Spleen (tissue), 11 donors: ENCODE measurements at regions not wholly inside any gene's neighbourhood (a gene's known extent, or its start where the extent isn't known, plus 50 kb on each side); places are given as distances from the start of the nearest gene placed in this dataset.
A peak's percentile ranks its signal among the peaks of the same experiment; 100 is the strongest.

Experiments
- DNase-seq: peaks from one replicate; pipeline ENCODE4 v3.0.0-alpha.2; 2020
- H3K27ac ChIP-seq, 8 donors: fragments of 200-600 bp; sonication (generic) in 7 of 8; 1 replicate in 4 of 8; 2 replicates in 4 of 8; pipeline versions ENCODE4 v1.5.0 to v1.8.0; 2016 to 2021; ENCODE audit warnings: inconsistent platforms in 4 of 8, mild to moderate bottlenecking in 4 of 8, moderate library complexity in 1 of 8
- H3K27me3 ChIP-seq, 7 donors: fragments of 200-600 bp; sonication (generic) in 6 of 7; replicated peaks in 1 of 7; 1 replicate in 4 of 7; 2 replicates in 3 of 7; pipeline versions ENCODE4 v1.5.0 to v1.8.0; 2016 to 2021; ENCODE audit warnings: inconsistent platforms in 3 of 7, mild to moderate bottlenecking in 1 of 7
- H3K36me3 ChIP-seq, 6 donors: fragments of 200-600 bp; sonication (generic) in 5 of 6; 1 replicate in 4 of 6; 2 replicates in 2 of 6; pipeline versions ENCODE4 v1.5.0 to v1.8.0; 2016 to 2021; ENCODE audit warnings: inconsistent platforms in 2 of 6
- H3K4me1 ChIP-seq, 6 donors: fragments of 200-600 bp; sonication (generic) in 5 of 6; 1 replicate in 3 of 6; 2 replicates in 3 of 6; pipeline versions ENCODE4 v1.5.0 to v1.8.0; 2016 to 2021; ENCODE audit warnings: inconsistent platforms in 3 of 6
- H3K4me3 ChIP-seq, 8 donors: fragments of 200-600 bp; sonication (generic) in 7 of 8; 1 replicate in 4 of 8; 2 replicates in 4 of 8; pipeline versions ENCODE4 v1.5.0 to v1.8.0; 2016 to 2021; ENCODE audit warnings: inconsistent platforms in 4 of 8, mild to moderate bottlenecking in 4 of 8, moderate library complexity in 2 of 8
- H3K9me3 ChIP-seq, 8 donors: fragments of 200-600 bp; sonication (generic) in 7 of 8; 1 replicate in 4 of 8; 2 replicates in 4 of 8; pipeline versions ENCODE4 v1.5.0 to v1.8.0; 2016 to 2021; ENCODE audit warnings: inconsistent platforms in 4 of 8
- CTCF ChIP-seq, 11 experiments: fragments of 200-600 bp in 7 of 11; fragments of 450-650 bp in 4 of 11; sonication (generic) in 4 of 11; IDR thresholded peaks in 8 of 11; conservative IDR thresholded peaks in 3 of 11; 1 replicate in 7 of 11; 2 replicates in 4 of 11; pipeline versions ENCODE4 v1.4.0 to v1.8.0; 2016 to 2021; ENCODE audit warnings: antibody characterized with exemption in 11 of 11, inconsistent platforms in 4 of 11, mild to moderate bottlenecking in 1 of 11
- POLR2A ChIP-seq, 3 donors: fragments of 450-650 bp; IDR thresholded peaks; one replicate each; pipeline ENCODE4 v1.5.1; 2017; ENCODE audit warnings: antibody characterized with exemption in 3 of 3, mild to moderate bottlenecking in 1 of 3
- POLR2AphosphoS5 ChIP-seq, 3 donors: sonication (generic); formaldehyde crosslinking; IDR thresholded peaks; one replicate each; pipeline ENCODE4 v1.5.1; 2017; ENCODE audit warnings: antibody characterized with exemption in 3 of 3
- WGBS, 5 donors: extraction: QIAGEN DNeasy Blood & Tissue Kit in 3 of 5; methylation state at CpG; one replicate each; pipeline versions ENCODE4 v1.1.5 to v1.1.7; 2013 to 2018; 5-methylcytosine and 5-hydroxymethylcytosine counted together
- intact Hi-C: fragments of 100-400 bp; cut with DNase I; formaldehyde crosslinking; loops from one replicate; pipeline ENCODE4 v1.15.0; 2023; ENCODE audit warnings: low total_unique reads
- donor health status: healthy with polysubstance abuse.
- donor health status: DM: no; HTN: no; CAD: no; lungs with moderate emphysema.
- donor health status: DM: no; HTN: no; CAD: no.
- donor health status: Bipolar disorder and iron deficiency.
- donor health status: healthy.
- donor health status: DM: no; HTN: no; CAD: no.
- donor health status: DM: yes; HTN: yes; CAD: no.

DNA sequence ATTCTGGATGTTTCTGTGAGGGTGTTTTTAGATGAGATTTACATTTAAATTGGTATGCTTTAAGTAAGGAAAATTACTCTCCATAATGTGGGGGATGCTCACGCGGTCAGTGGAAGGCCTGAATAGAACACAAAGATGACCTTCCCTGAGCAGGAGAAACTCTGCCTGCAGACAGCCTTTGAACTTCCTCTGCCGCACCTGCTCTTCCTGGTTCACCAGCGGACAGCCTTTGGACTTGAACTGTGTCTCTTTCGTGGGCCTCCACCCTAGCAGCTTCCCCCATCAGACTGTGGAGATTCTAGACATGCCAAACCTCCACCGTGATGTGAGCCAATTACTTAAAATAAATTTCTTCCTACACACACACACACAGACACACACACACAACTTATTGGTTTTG lies 210.7 kb downstream of the EFCAB11 start:
- no peaks in the 10 kb centered on the region for H3K36me3 ChIP-seq
- no peaks in the 10 kb centered on the region for H3K27me3 ChIP-seq
- intact Hi-C loops = no loop called here
- H3K4me1 ChIP-seq = no peaks in the 10 kb centered on the region
- no peak overlapping the region for H3K4me3 ChIP-seq
- TF ChIP-seq POLR2AphosphoS5 (IDR thresholded peaks at IDR 0.05) (no peak), POLR2A (IDR thresholded peaks at IDR 0.05) (no peak)
- DNase-seq = no peak
- peaks cover 0 to 25% (median 15%) of the 10 kb centered on the region in 8 donors for H3K9me3 ChIP-seq
- peak overlapping the region in 2 of 8 donors; percentile 32 to 59 for H3K27ac ChIP-seq
- WGBS, 5 donors = 64 to 89% (median 71%) methylated on average over 6 of the region's 6 CpGs

GRCh38 chr14:89740241-89740640 lies 214.3 kb downstream of the EFCAB11 start:
- intact Hi-C loops = no loop called here
- Histone ChIP-seq H3K9me3 (peaks cover 0 to 12% (median 4%) of the 10 kb centered on the region in 8 donors), H3K27me3 (no peaks in the 10 kb centered on the region), H3K27ac (no peak overlapping the region), H3K4me1 (peaks cover 0 to 7% (median 0%) of the 10 kb centered on the region in 6 donors), H3K4me3 (no peak overlapping the region), H3K36me3 (no peaks in the 10 kb centered on the region)
- no peak for DNase-seq
- TF ChIP-seq POLR2A (IDR thresholded peaks at IDR 0.05) = no peak
- TF ChIP-seq POLR2AphosphoS5 (IDR thresholded peaks at IDR 0.05) = no peak
- no peak for TF ChIP-seq CTCF (IDR thresholded peaks at IDR 0.05 in 8 of 11, conservative IDR thresholded peaks at IDR 0.05 in 3 of 11)
- WGBS, 5 donors = 85 to 93% (median 91%) methylated on average over 3 of the region's 3 CpGs

DNA sequence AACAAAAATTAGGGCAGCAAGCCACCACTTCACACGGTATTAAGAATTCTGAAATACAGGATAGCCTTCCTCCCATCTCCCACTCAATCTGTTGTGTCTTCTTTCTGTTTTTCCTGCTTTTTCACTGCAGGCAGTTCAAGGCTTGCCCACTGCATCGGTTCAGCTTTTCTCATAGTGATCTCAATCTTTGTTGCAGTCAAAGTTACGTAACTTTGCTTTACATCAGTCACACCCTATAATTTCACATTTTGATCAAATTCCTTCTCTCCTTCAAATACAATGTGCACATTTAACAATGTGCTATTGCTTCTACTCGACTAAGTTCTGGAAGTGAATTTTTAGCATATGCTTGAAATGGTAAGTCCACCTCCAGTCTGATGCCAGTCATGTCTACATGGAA lies 217.6 kb downstream of the EFCAB11 start:
- WGBS, 5 donors = 73 to 87% (median 80%) methylated on average over 4 of the region's 4 CpGs
- intact Hi-C loops = no loop called here
- DNase-seq = no peak
- H3K4me1 ChIP-seq = peaks cover 0 to 8% (median 0%) of the 10 kb centered on the region in 6 donors
- no peak overlapping the region for H3K4me3 ChIP-seq
- H3K27me3 ChIP-seq = no peaks in the 10 kb centered on the region
- no peak overlapping the region for H3K27ac ChIP-seq
- no peak for TF ChIP-seq CTCF (IDR thresholded peaks at IDR 0.05 in 8 of 11, conservative IDR thresholded peaks at IDR 0.05 in 3 of 11)
- TF ChIP-seq POLR2AphosphoS5 (IDR thresholded peaks at IDR 0.05) = no peak
- TF ChIP-seq POLR2A (IDR thresholded peaks at IDR 0.05) = no peak
- peaks cover 6 to 24% (median 16%) of the 10 kb centered on the region in 8 donors for H3K9me3 ChIP-seq
- no peaks in the 10 kb centered on the region for H3K36me3 ChIP-seq

GRCh38 chr14:89731396-89731933 lies 223.1 kb downstream of the EFCAB11 start:
- Histone ChIP-seq H3K27ac (peak overlapping the region in 5 of 8 donors; percentile 45 to 75 (median 60)), H3K4me3 (no peak overlapping the region), H3K4me1 (peaks cover 0 to 11% (median 0%) of the 10 kb centered on the region in 6 donors), H3K36me3 (no peaks in the 10 kb centered on the region), H3K27me3 (no peaks in the 10 kb centered on the region), H3K9me3 (peaks cover 6 to 25% (median 16%) of the 10 kb centered on the region in 8 donors)
- no peak for DNase-seq
- 73 to 87% (median 81%) methylated on average over 6 of the region's 6 CpGs for WGBS, 5 donors
- intact Hi-C loops = no loop called here
- TF ChIP-seq POLR2A (IDR thresholded peaks at IDR 0.05) = no peak

DNA sequence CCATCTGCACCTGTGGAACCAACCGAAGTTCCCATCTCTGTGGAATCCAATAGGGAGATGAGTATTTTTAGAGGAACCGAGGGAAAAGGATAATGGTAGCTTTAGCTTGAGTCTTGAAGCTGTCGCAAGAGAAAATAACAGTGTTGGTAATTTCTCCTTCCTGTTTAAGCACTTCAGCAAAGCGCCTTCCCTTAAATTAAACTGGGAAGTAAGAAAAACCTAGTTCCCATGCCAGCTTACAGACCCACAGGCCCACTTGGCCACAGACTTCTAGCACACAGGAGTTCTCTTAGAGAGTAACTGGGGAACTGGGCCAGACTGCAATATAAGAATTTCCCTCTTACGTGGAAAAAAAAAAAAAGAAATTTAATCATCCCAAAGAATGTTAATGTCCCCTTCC lies 223.8 kb downstream of the EFCAB11 start:
- no peak overlapping the region for H3K4me3 ChIP-seq
- intact Hi-C loops = no loop called here
- peaks cover 6 to 25% (median 16%) of the 10 kb centered on the region in 8 donors for H3K9me3 ChIP-seq
- DNase-seq = no peak
- no peaks in the 10 kb centered on the region for H3K36me3 ChIP-seq
- H3K4me1 ChIP-seq = peaks cover 0 to 9% (median 0%) of the 10 kb centered on the region in 6 donors
- peak overlapping the region in 6 of 8 donors; percentile 45 to 75 (median 56) for H3K27ac ChIP-seq
- 48 to 79% (median 67%) methylated on average over 5 of the region's 5 CpGs for WGBS, 5 donors
- TF ChIP-seq CTCF (IDR thresholded peaks at IDR 0.05 in 8 of 11, conservative IDR thresholded peaks at IDR 0.05 in 3 of 11) (no peak), POLR2A (IDR thresholded peaks at IDR 0.05) (no peak), POLR2AphosphoS5 (IDR thresholded peaks at IDR 0.05) (no peak)
- no peaks in the 10 kb centered on the region for H3K27me3 ChIP-seq
